Liver (tissue), 3 donors: ENCODE measurements at regions not wholly inside any gene's neighbourhood (a gene's known extent, or its start where the extent isn't known, plus 50 kb on each side); places are given as distances from the start of the nearest gene placed in this dataset.

Source experiments
- CTCF ChIP-seq: fragments of 150-350 bp; IDR thresholded peaks from 2 replicates; pipeline ENCODE4 v1.5.1; 2017; ENCODE audit warnings: improper control_type of control experiment, low read depth, low read length; ENCODE audit not compliant: missing input control
- GABPA ChIP-seq, 2 donors: IDR thresholded peaks in 1 of 2; conservative IDR thresholded peaks in 1 of 2; 2 replicates each; pipeline ENCODE4 v1.6.1; 2016; ENCODE audit warnings: antibody characterized with exemption in 2 of 2, mild to moderate bottlenecking in 1 of 2, moderate library complexity in 1 of 2
- TAF1 ChIP-seq: conservative IDR thresholded peaks from 2 replicates; pipeline ENCODE4 v1.6.1; 2016; ENCODE audit warnings: antibody characterized with exemption, mild to moderate bottlenecking
- TF ChIP-seq, protein P1 (sequence below): IDR thresholded peaks from 2 replicates; pipeline ENCODE4 v1.6.1; 2016; ENCODE audit warnings: antibody characterized with exemption
- donor health status: healthy.
- donor health status: healthy.

DNA sequence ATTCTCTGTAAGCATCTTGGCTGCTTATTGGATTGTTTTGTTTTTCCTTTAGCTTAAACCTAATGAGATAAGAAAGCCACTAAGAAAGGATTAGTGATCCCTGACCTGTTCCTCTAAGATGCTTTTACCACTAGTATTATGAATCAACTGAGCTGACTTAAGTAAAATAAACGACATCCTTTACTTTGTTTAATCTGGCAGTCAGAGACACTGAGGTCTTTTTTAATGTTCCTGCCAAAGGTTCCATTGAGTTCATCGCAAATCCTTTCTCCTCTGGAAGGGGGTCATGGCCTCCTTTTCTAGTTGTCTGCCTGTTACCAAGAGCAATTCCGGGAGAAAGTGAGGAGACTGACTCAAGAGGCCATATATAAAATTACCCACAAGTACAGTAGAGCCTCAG, 1038.3 kb upstream of the SLIT2 start:
- no peak for TF ChIP-seq TAF1
- TF ChIP-seq GABPA (IDR thresholded peaks at IDR 0.05 in 1 of 2, conservative IDR thresholded peaks at IDR 0.05 in 1 of 2), result no peak
- no peak for TF ChIP-seq CTCF
- TF ChIP-seq, protein P1, sequence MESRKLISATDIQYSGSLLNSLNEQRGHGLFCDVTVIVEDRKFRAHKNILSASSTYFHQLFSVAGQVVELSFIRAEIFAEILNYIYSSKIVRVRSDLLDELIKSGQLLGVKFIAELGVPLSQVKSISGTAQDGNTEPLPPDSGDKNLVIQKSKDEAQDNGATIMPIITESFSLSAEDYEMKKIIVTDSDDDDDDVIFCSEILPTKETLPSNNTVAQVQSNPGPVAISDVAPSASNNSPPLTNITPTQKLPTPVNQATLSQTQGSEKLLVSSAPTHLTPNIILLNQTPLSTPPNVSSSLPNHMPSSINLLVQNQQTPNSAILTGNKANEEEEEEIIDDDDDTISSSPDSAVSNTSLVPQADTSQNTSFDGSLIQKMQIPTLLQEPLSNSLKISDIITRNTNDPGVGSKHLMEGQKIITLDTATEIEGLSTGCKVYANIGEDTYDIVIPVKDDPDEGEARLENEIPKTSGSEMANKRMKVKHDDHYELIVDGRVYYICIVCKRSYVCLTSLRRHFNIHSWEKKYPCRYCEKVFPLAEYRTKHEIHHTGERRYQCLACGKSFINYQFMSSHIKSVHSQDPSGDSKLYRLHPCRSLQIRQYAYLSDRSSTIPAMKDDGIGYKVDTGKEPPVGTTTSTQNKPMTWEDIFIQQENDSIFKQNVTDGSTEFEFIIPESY, result no peak
